ENCODE measurements at regions not wholly inside any gene's neighbourhood (a gene's known extent, or its start where the extent isn't known, plus 50 kb on each side); places are given as distances from the start of the nearest gene placed in this dataset.
"Not testable (repeated sequence)": the region's sequence is repeated elsewhere in the genome, so short reads cannot be mapped to it uniquely, and the experiment has no call there.

DNA sequence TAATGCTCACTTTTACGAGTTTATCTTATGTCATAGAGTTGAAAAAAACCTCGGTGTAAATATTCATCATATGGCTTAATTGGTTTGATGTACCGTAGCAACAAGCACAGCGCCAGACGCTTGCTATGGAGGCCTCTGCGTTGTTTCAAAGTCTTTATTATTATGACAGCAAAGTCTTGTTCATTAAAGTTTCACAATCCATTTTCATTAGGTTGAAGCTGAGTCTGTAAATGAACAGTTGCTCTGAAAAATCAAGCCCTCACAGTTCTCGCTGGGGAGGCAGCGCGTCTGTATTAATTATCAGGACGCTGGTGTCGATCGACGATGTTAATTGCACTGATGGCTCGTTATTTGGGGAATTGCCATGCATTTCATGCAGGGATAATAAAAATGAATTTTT lies 185.6 kb downstream of the INSC start:
- no peak for DNase-seq

- DNase-seq: no peak
Measured at GRCh38 chr11:15307619-15308024, 192.9 kb downstream of the INSC start.

DNA sequence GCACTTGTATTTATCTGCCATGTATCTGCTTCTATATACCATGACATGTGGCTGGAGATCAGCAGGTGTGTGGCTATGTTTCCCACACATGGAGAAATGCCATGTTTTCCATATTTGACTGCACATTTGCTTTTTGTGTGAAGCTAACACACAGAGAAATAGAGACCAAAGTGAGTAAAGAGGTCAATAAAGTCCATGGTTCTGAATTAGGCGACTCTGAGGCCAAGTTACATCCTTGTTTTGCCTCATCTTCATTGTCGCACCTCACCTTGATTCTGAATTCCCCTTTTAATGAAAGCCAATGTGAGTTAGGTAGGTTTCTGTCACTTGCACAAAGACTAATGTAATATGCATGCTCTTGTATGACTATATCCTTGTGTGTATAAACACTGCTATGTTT lies 194.1 kb downstream of the INSC start:
- DNase-seq: no peak

- DNase-seq: no peak
Measured at GRCh38 chr11:15309296-15309695, 194.6 kb downstream of the INSC start.

DNA sequence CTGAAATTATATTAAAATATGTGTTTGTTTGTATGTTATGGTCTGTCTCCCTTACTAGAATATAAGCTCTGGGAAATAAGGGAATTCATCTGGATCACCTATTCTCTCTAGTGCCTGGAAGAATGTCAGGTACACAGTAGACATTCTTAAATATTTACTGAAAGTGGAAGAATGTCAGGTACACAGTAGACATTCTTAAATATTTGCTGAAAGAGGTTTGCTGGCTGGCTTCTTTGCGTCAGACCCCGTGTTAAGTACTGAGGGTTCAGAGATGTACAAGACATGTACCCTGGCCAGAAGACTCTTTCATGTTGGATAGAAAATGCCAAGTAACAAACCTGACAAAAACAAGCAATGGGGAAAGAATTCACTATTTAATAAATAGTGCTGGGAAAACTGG lies 199.1 kb downstream of the INSC start:
- DNase-seq: no peak

- DNase-seq: no peak
Measured at GRCh38 chr11:15318814-15319213, 204.1 kb downstream of the INSC start.

DNA sequence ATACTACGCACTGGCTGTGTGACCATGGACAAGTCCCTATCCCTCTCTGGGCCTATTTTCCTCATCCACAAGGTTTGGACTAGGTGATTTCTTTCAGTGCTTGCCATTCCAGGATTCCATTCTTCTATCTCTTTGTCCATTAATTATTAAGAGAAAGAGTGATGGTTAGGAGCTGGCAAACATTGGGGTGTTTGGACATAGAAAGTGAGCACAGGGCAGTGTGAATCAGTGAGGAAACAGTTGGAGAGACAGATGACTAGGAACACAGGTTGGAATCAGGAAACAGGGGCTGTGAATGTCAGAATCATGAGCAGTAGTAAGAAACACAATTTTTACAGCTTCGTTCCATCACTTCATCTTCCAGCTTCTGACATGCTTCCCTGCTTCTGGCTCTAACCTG lies 211.8 kb downstream of the INSC start:
- no peak for DNase-seq

GRCh38 chr11:15327786-15328231 lies 213.1 kb downstream of the INSC start:
- no peak for DNase-seq

- DNase-seq: no peak
Measured at GRCh38 chr11:15333407-15333806, 218.7 kb downstream of the INSC start.

DNA sequence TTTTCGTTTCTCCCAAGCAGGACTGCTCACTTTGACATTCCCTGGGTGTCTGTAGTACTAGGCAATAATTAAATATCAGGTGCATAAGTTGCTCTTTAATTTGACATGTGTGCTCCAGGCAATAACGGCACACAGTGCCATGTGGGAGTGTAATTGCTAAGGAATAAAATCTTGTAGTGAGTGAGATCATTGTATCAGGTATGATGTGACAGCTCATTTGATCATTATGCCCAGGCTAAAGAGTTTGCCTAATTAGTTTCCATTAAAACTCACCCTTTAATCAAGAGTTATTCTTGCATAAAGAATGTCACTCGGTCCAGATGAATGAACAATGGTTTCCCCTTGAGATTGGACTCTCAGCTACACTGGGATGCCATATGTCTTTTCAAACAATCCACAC lies 220.0 kb downstream of the INSC start:
- DNase-seq: no peak

DNA sequence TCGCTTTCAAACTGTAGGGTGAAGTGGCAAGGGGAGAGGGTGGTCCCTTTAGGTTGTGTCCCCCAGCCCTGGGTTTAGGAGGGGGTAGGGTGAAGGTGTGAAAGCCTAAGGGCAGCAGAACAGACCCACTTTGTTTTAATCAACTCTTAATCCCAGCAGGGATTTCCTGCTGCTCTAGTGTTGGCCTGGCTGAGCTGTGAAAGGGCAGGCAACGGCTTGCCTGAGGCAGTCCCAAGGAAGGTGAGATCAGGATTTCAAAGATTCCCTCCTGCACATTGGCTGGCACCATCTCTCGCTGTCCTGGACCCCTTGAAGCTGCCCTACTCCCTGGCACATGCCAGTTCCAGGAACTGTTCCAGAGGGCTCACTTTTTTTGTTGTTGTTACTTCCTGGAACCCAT lies 221.3 kb downstream of the INSC start:
- DNase-seq: no peak

GRCh38 chr11:15339302-15339701 lies 224.6 kb downstream of the INSC start:
- no peak for DNase-seq

DNA sequence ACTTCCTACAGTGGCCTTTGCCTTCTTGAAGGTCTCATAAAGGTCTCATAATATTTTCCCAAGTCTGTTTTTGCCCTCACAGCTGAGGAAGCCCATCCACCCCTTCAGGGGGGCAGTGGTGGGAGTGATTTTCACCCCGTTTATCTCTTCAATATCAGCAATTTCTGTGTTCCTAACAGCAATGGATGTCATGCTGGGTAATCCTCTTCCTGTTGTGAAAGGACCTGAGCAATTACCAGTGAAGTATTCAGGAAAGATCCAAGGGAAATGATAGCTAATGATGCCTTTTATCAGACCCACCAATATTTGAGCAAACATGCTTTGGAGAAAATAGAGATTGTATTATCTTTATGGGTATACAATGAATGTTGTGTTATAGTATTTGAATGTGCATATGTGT lies 226.9 kb downstream of the INSC start:
- DNase-seq: no peak

DNA sequence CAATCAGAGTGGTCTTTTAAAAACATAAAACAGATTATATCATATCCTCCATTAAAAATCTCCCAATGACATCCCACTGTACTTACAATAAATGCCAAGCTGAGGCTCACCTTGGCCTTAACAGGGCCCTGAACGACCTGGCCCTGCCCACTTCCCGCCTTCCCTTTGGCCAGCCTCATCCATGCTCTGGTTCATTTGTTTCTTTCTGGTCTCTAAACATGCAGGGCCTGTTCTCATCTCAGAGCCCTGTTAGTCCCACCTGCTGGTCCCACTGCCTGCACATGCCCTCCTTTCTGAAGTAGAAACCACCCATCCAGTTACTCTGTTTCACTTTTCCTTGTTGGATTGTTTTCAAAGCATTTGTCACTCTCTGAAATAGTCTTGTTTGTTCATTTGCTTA lies 227.4 kb downstream of the INSC start:
- DNase-seq: no peak

DNA sequence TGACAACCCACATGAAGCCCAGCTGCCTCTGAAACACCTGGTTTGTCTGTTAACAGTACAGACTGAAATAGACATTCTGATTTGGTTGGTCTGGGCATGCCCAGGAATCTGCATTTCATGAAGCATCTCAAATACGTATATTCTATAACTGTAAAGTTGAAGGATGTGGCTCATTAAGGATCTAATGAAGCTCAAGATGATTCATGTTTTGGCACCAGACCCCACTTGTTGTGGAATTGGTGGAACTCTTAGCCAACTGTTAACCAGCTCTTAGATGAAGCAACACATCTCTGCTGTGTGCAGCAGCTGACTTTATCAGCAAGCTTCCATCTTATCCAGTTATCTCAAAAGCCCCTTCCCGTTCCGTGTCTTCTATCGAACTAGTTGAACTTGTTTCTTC lies 232.2 kb downstream of the INSC start:
- no peak for DNase-seq

DNA sequence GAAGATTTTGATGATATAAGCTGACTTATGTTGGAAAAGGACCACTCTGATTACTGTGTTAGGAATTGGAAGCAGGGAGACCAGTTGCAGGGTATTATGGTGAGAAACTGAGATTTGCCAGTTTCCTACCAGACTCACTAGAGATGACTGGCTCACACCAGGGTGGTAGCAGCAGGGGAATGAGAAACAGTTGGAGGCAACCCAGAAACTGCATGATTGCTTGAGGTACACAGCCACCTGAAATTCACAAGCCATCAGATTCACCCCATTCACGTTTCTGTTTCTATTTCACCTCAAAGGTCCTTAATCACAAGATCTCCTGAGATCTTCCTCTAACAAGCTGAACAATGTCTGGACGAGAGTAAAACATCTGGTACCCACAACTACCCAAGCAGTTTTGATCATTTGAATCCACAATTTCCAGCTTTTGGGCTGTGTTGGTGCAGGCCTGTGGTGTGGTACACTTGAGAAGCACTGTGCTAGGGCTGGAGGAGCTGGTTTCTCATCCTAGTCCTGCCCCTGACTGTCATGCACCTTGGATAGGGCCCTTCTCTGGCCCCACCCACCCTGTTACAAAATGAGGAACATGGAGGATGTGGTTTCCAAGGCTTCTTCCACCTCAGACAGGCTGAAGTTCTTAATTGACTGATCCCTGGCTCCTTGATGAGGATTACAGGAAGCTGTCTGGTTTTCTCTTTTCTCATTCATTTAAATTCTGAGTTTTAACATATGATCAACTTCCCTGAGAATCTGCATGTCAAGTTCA lies 233.4 kb downstream of the INSC start:
- DNase-seq: no peak

DNA sequence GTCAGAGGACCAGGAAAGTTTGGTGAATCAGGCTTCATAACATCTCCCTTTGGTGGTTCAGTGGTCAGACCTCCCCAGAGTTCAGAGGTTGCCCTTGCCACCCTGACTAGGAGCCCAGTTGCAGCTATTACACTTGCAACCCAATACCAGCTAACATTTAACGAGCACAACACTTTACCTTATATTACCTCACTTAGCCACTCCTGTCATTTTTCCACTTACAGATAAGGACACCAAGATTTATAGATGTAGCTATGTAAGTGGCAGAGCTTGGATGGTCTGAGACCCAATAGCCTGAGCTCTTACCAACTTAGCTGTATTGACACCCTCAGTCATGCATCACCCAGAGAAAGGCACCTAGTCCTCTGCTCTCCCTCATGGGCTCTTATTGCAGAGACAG lies 234.7 kb downstream of the INSC start:
- no peak for DNase-seq

- DNase-seq: no peak
Measured at GRCh38 chr11:15361316-15361715, 246.6 kb downstream of the INSC start.

- DNase-seq: not testable (repeated sequence)
Measured at GRCh38 chr11:15365286-15365685, 250.6 kb downstream of the INSC start.

DNA sequence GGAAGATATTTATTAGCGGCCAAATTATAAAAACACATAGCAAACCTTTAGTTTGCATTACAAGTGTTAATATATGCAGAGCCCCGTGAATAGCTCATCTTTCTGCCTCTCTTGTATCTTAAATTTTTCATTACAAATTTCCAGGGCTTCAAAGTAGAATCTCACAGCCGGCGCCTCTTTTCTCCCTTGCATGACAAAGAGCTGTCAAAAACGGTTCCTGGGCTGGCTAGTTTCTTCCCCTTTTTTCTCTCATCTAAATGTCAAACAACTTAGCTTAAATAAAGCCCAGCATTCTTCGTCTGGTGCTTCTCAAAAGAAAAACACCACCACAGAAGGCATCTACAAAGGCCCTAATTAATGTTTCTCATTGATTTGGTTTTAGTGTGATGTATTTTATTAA lies 253.0 kb downstream of the INSC start:
- DNase-seq: no peak

- DNase-seq: no peak
Measured at GRCh38 chr11:15370495-15371147, 255.9 kb downstream of the INSC start.

- DNase-seq: no peak
Measured at GRCh38 chr11:15371533-15371932, 256.8 kb downstream of the INSC start.

GRCh38 chr11:15374418-15374817 lies 259.7 kb downstream of the INSC start:
- DNase-seq: no peak

GRCh38 chr11:15378941-15379340 lies 264.2 kb downstream of the INSC start:
- no peak for DNase-seq

DNA sequence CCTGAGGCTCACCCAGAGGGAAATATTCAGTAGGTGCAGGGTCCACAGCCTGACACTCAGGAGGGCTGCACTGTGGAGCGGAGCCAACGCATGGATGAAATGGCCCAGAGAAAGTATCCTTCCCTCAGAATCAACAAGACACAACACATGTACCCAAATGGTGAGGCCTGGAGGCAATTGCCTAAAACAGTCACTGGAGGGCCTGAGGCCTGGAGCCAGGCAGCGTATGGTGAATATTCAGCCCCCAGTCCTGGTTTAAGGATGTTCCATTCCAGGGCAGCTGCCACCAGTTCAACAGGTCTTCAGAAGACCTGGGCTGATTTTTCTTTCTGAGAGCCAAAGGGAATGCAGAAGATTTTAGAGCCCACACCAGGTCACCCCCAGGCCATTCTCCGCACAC lies 264.8 kb downstream of the INSC start:
- DNase-seq: no peak

All from CD4-positive, alpha-beta T cell treated with Interleukin-15 for 1 hour (primary cell).